ENCODE measurements at regions not wholly inside any gene's neighbourhood (a gene's known extent, or its start where the extent isn't known, plus 50 kb on each side); places are given as distances from the start of the nearest gene placed in this dataset.

DNA sequence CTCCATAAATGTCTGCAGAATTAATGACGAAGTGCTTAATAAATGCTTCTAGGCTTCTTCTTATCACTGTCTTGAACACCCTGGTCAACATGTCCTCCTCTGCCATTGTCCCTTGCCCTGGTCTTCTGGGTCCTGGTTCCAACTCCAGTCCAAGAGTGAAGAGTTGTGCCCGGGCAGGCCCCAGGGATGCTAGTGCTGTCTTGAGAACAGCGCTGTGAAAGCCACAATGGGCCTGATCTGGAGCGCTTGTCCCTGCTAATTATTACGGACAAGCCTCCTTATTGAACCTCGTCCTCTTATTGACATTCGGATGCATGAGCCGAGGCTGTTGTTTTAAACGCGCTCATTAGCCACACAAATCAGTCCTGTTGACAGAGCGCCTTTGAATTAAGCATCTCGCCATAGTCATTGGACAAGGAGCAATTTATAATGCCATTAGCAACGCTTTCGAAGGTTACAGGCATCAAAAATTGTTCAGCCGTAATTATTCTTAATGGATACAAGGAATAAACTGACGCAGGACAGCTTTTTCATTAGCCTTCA is 211.6 kb upstream of the POU3F1 start:
- Histone ChIP-seq H3F3A (ENCODE audit: insufficient read depth, low read length, poor library complexity, severe bottlenecking) (no peaks in the 10 kb centered on the region), H3K9ac (ENCODE audit: low read length) (peak overlapping the region; percentile 8), H3K4me2 (ENCODE audit: low read length) (no peak overlapping the region), H3K27ac (ENCODE audit: low read length) (peak overlapping the region; percentile 58), H3K9me3 (ENCODE audit: low read length) (no peaks in the 10 kb centered on the region), H2AFZ (ENCODE audit: low read depth, low read length) (no peak overlapping the region), H3K79me2 (replicated peaks; ENCODE audit: insufficient read depth, low read length) (no peaks in the 10 kb centered on the region), H4K20me1 (ENCODE audit: insufficient read depth) (no peaks in the 10 kb centered on the region), H3K9me2 (ENCODE audit: insufficient read depth, low read length) (no peaks in the 10 kb centered on the region), H3K27me3 (ENCODE audit: insufficient read depth, low read depth, low read length) (no peaks in the 10 kb centered on the region), H3K4me3 (ENCODE audit: low read length) (no peak overlapping the region), H3K36me3 (ENCODE audit: insufficient read depth, low read length) (no peaks in the 10 kb centered on the region)
- peak; percentile 23 for TF ChIP-seq POLR2AphosphoS5 (IDR thresholded peaks at IDR 0.05)
- TF ChIP-seq, protein P1, sequence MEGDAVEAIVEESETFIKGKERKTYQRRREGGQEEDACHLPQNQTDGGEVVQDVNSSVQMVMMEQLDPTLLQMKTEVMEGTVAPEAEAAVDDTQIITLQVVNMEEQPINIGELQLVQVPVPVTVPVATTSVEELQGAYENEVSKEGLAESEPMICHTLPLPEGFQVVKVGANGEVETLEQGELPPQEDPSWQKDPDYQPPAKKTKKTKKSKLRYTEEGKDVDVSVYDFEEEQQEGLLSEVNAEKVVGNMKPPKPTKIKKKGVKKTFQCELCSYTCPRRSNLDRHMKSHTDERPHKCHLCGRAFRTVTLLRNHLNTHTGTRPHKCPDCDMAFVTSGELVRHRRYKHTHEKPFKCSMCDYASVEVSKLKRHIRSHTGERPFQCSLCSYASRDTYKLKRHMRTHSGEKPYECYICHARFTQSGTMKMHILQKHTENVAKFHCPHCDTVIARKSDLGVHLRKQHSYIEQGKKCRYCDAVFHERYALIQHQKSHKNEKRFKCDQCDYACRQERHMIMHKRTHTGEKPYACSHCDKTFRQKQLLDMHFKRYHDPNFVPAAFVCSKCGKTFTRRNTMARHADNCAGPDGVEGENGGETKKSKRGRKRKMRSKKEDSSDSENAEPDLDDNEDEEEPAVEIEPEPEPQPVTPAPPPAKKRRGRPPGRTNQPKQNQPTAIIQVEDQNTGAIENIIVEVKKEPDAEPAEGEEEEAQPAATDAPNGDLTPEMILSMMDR (IDR thresholded peaks at IDR 0.05; ENCODE audit: poor library complexity, severe bottlenecking), result no peak

GRCh38 chr1:38257374-38257773 is 210.8 kb upstream of the POU3F1 start:
- Histone ChIP-seq H3K79me2 (replicated peaks; ENCODE audit: insufficient read depth, low read length) (no peaks in the 10 kb centered on the region), H3F3A (ENCODE audit: insufficient read depth, low read length, poor library complexity, severe bottlenecking) (no peaks in the 10 kb centered on the region), H3K4me3 (ENCODE audit: low read length) (no peak overlapping the region), H3K9me3 (ENCODE audit: low read length) (no peaks in the 10 kb centered on the region), H3K27ac (ENCODE audit: low read length) (peak overlapping the region; percentile 58), H3K9ac (ENCODE audit: low read length) (no peak overlapping the region), H3K36me3 (ENCODE audit: insufficient read depth, low read length) (no peaks in the 10 kb centered on the region), H4K20me1 (ENCODE audit: insufficient read depth) (no peaks in the 10 kb centered on the region), H2AFZ (ENCODE audit: low read depth, low read length) (no peak overlapping the region), H3K9me2 (ENCODE audit: insufficient read depth, low read length) (no peaks in the 10 kb centered on the region), H3K4me2 (ENCODE audit: low read length) (no peak overlapping the region), H3K27me3 (ENCODE audit: insufficient read depth, low read depth, low read length) (no peaks in the 10 kb centered on the region)
- TF ChIP-seq, protein P2, sequence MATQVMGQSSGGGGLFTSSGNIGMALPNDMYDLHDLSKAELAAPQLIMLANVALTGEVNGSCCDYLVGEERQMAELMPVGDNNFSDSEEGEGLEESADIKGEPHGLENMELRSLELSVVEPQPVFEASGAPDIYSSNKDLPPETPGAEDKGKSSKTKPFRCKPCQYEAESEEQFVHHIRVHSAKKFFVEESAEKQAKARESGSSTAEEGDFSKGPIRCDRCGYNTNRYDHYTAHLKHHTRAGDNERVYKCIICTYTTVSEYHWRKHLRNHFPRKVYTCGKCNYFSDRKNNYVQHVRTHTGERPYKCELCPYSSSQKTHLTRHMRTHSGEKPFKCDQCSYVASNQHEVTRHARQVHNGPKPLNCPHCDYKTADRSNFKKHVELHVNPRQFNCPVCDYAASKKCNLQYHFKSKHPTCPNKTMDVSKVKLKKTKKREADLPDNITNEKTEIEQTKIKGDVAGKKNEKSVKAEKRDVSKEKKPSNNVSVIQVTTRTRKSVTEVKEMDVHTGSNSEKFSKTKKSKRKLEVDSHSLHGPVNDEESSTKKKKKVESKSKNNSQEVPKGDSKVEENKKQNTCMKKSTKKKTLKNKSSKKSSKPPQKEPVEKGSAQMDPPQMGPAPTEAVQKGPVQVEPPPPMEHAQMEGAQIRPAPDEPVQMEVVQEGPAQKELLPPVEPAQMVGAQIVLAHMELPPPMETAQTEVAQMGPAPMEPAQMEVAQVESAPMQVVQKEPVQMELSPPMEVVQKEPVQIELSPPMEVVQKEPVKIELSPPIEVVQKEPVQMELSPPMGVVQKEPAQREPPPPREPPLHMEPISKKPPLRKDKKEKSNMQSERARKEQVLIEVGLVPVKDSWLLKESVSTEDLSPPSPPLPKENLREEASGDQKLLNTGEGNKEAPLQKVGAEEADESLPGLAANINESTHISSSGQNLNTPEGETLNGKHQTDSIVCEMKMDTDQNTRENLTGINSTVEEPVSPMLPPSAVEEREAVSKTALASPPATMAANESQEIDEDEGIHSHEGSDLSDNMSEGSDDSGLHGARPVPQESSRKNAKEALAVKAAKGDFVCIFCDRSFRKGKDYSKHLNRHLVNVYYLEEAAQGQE (IDR thresholded peaks at IDR 0.05; ENCODE audit: borderline replicate concordance), result no peak
- TF ChIP-seq SMC3 (conservative IDR thresholded peaks at IDR 0.05; ENCODE audit: poor library complexity) (no peak), MXI1 (conservative IDR thresholded peaks at IDR 0.05; ENCODE audit: poor library complexity, severe bottlenecking) (no peak), EP300 (conservative IDR thresholded peaks at IDR 0.05; ENCODE audit: poor library complexity, severe bottlenecking) (no peak), POLR2AphosphoS5 (IDR thresholded peaks at IDR 0.05) (no peak), EZH2 (IDR thresholded peaks at IDR 0.05; ENCODE audit: borderline replicate concordance, insufficient read depth, low read length, poor library complexity, severe bottlenecking) (no peak), TAF1 (IDR thresholded peaks at IDR 0.05; ENCODE audit: low read depth) (no peak), RAD21 (conservative IDR thresholded peaks at IDR 0.05) (no peak)
- TF ChIP-seq, protein P1 (IDR thresholded peaks at IDR 0.05; ENCODE audit: poor library complexity, severe bottlenecking), result no peak

Data from neural cell (in vitro differentiated cells).